ENCODE measurements at regions not wholly inside any gene's neighbourhood (a gene's known extent, or its start where the extent isn't known, plus 50 kb on each side); places are given as distances from the start of the nearest gene placed in this dataset.

DNA sequence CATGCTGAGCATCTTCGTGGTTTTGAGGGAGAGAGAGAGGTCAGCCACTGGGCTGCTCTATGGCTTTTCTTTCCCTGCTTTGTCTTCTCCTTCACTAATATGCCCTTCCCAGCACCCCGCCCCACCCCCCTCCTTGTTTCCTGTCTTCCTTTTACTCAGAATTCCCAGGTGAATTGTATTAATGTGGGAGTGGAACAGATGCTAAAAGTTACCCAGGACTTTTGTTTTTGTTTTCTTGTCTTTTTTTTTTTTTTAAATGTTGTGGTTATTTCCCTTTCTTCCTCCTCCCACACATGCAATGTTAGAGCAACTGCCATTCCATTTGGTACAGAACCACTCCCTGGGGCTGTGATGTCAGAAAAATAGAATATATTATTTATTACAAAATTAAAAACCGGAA lies 442.7 kb upstream of the CD180 start:
- Histone ChIP-seq H3K27ac (ENCODE audit: insufficient read depth, low read depth, low read length) (no peak overlapping the region), H3K4me1 (ENCODE audit: control insufficient read depth, extremely low read depth, insufficient read depth, low read length) (no peaks in the 10 kb centered on the region), H3K4me2 (ENCODE audit: insufficient read depth, low read length) (no peak overlapping the region), H3K36me3 (ENCODE audit: control insufficient read depth in 2 of 2, extremely low read depth in 1 of 2, insufficient read depth in 2 of 2, low read length in 2 of 2) (no peaks in the 10 kb centered on the region), H3K27me3 (ENCODE audit: control insufficient read depth in 2 of 2, insufficient read depth in 2 of 2, low read length in 2 of 2) (peaks cover 0 to 1% of the 10 kb centered on the region in 2 experiments), H3K79me2 (ENCODE audit: control insufficient read depth, insufficient read depth, low read length) (no peaks in the 10 kb centered on the region), H3K9ac (replicated peaks; ENCODE audit: extremely low read depth, insufficient read depth, low read length) (no peak overlapping the region), H4K20me1 (replicated peaks; ENCODE audit: control insufficient read depth, extremely low read depth, insufficient read depth, low read length) (no peaks in the 10 kb centered on the region), H2AFZ (ENCODE audit: low read depth, low read length) (no peak overlapping the region), H3K9me1 (replicated peaks; ENCODE audit: control insufficient read depth, extremely low read depth, insufficient read depth, low read length) (no peaks in the 10 kb centered on the region), H3K4me3 (replicated peaks in 1 of 3; ENCODE audit: insufficient read depth in 1 of 3, low read depth in 1 of 3, low read length in 3 of 3) (no peak overlapping the region), H3K9me3 (replicated peaks; ENCODE audit: control insufficient read depth, insufficient read depth, low read length) (no peaks in the 10 kb centered on the region)
- TF ChIP-seq EZH2 (IDR thresholded peaks at IDR 0.05; ENCODE audit: borderline replicate concordance, low read depth, low read length, severe bottlenecking) (no peak), FOS (IDR thresholded peaks at IDR 0.05; ENCODE audit: borderline replicate concordance, insufficient read depth, low read length) (no peak), POLR2AphosphoS5 (IDR thresholded peaks at IDR 0.05; ENCODE audit: insufficient read depth, low read depth, low read length) (no peak), JUN (IDR thresholded peaks at IDR 0.05; ENCODE audit: borderline replicate concordance, insufficient read depth, insufficient read length, low read depth) (no peak), POLR2A (IDR thresholded peaks at IDR 0.05; ENCODE audit: low read depth, low read length) (no peak), GATA2 (IDR thresholded peaks at IDR 0.05; ENCODE audit: insufficient read depth, insufficient read length, low read depth, low read length) (no peak), MYC (IDR thresholded peaks at IDR 0.05; ENCODE audit: low read depth, low read length) (no peak)
- TF ChIP-seq, protein P1, sequence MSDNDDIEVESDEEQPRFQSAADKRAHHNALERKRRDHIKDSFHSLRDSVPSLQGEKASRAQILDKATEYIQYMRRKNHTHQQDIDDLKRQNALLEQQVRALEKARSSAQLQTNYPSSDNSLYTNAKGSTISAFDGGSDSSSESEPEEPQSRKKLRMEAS (IDR thresholded peaks at IDR 0.05; ENCODE audit: insufficient read depth, insufficient read length) = no peak
- TF ChIP-seq, protein P2, sequence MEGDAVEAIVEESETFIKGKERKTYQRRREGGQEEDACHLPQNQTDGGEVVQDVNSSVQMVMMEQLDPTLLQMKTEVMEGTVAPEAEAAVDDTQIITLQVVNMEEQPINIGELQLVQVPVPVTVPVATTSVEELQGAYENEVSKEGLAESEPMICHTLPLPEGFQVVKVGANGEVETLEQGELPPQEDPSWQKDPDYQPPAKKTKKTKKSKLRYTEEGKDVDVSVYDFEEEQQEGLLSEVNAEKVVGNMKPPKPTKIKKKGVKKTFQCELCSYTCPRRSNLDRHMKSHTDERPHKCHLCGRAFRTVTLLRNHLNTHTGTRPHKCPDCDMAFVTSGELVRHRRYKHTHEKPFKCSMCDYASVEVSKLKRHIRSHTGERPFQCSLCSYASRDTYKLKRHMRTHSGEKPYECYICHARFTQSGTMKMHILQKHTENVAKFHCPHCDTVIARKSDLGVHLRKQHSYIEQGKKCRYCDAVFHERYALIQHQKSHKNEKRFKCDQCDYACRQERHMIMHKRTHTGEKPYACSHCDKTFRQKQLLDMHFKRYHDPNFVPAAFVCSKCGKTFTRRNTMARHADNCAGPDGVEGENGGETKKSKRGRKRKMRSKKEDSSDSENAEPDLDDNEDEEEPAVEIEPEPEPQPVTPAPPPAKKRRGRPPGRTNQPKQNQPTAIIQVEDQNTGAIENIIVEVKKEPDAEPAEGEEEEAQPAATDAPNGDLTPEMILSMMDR (IDR thresholded peaks at IDR 0.05; ENCODE audit: extremely low read depth in 1 of 2, insufficient read depth in 1 of 2, low read depth in 1 of 2, low read length in 2 of 2) = no peak
- ChIA-PET CTCF (no interaction called here), POLR2A (no interaction called here)
- no TSS peak for BruUV-seq (replicated peaks)
- dilution Hi-C loops (cut with MboI; ENCODE audit: extremely low pct_ligation_motif_present, low sequenced_read_pairs) (no loop called here), intact Hi-C loops (cut with micrococcal nuclease) (no loop called here)
- DNase-seq (ENCODE audit: low read depth, low spot score) = no peak
- FAIRE-seq = no peak

Data from endothelial cell of umbilical vein (primary cell).